ENCODE measurements at regions not wholly inside any gene's neighbourhood (a gene's known extent, or its start where the extent isn't known, plus 50 kb on each side); places are given as distances from the start of the nearest gene placed in this dataset.

DNA sequence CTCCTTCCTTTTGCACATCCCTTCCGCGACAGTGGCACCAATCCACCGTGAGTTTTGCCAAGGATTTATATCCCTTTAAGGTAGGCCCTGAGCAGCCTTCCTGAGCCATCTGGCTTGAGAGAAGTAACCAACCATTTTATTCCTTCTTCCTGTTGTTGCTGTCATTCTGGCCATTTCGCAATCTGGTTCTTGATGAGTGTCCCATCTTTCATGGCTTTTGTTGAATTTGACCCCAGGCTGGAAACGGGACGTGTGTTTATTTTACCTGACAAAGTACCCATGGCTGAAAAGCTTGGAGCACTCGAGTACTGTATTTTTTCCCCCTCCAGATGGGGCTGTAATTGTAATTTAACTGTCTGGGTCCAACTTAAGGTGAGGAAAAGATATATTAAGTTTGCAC, 173.4 kb downstream of the WNT5A start:
- DNase-seq (no peak), ATAC-seq (no peak)
- no peak for TF ChIP-seq CTCF (IDR thresholded peaks at IDR 0.05)
- no peak overlapping the region for H3K4me3 ChIP-seq
- intact Hi-C loops (cut with DNase I): no loop called here
- no peak overlapping the region for H3K27ac ChIP-seq
- H3K9me3 ChIP-seq: no peaks in the 10 kb centered on the region
- no peaks in the 10 kb centered on the region for H3K27me3 ChIP-seq (ENCODE audit: low read depth)
- no peaks in the 10 kb centered on the region for H3K36me3 ChIP-seq
- H3K4me1 ChIP-seq: no peaks in the 10 kb centered on the region

- no peaks in the 10 kb centered on the region for H3K9me3 ChIP-seq
- DNase-seq: no peak
- TF ChIP-seq CTCF (IDR thresholded peaks at IDR 0.05): no peak
- intact Hi-C loops (cut with DNase I): no loop called here
- H3K36me3 ChIP-seq: no peaks in the 10 kb centered on the region
- no peak for ATAC-seq
- no peak overlapping the region for H3K4me3 ChIP-seq
- no peak overlapping the region for H3K27ac ChIP-seq
- no peaks in the 10 kb centered on the region for H3K4me1 ChIP-seq
- H3K27me3 ChIP-seq (ENCODE audit: low read depth): no peaks in the 10 kb centered on the region
These were observed 177.8 kb downstream of the WNT5A start for GRCh38 chr3:55309336-55309735.

GRCh38 chr3:55307622-55308021, 179.5 kb downstream of the WNT5A start:
- no peak for TF ChIP-seq CTCF (IDR thresholded peaks at IDR 0.05)
- no peaks in the 10 kb centered on the region for H3K27me3 ChIP-seq (ENCODE audit: low read depth)

GRCh38 chr3:55305696-55306485, 181.2 kb downstream of the WNT5A start:
- intact Hi-C loops (cut with DNase I): no loop called here
- ATAC-seq (no peak), DNase-seq (no peak)
- TF ChIP-seq CTCF (IDR thresholded peaks at IDR 0.05): no peak
- Histone ChIP-seq H3K27ac (no peak overlapping the region), H3K4me3 (no peak overlapping the region), H3K27me3 (ENCODE audit: low read depth) (no peaks in the 10 kb centered on the region), H3K9me3 (no peaks in the 10 kb centered on the region), H3K4me1 (no peaks in the 10 kb centered on the region), H3K36me3 (no peaks in the 10 kb centered on the region)

More at GRCh38 chr3:55307622-55308021, 179.5 kb downstream of the WNT5A start:
- H3K4me3 ChIP-seq: no peak overlapping the region
- H3K9me3 ChIP-seq: no peaks in the 10 kb centered on the region
- ATAC-seq (no peak), DNase-seq (no peak)
- intact Hi-C loops (cut with DNase I): no loop called here
- no peaks in the 10 kb centered on the region for H3K36me3 ChIP-seq
- no peak overlapping the region for H3K27ac ChIP-seq
- H3K4me1 ChIP-seq: no peaks in the 10 kb centered on the region

- Histone ChIP-seq H3K4me3 (no peak overlapping the region), H3K36me3 (no peaks in the 10 kb centered on the region), H3K27ac (no peak overlapping the region), H3K4me1 (no peaks in the 10 kb centered on the region), H3K27me3 (ENCODE audit: low read depth) (no peaks in the 10 kb centered on the region), H3K9me3 (no peaks in the 10 kb centered on the region)
- TF ChIP-seq CTCF (IDR thresholded peaks at IDR 0.05): no peak
- ATAC-seq: no peak
- intact Hi-C loops (cut with DNase I): no loop called here
- no peak for DNase-seq
These were observed 186.4 kb downstream of the WNT5A start for GRCh38 chr3:55300701-55301100.
